ENCODE measurements at regions not wholly inside any gene's neighbourhood (a gene's known extent, or its start where the extent isn't known, plus 50 kb on each side); places are given as distances from the start of the nearest gene placed in this dataset.

DNA sequence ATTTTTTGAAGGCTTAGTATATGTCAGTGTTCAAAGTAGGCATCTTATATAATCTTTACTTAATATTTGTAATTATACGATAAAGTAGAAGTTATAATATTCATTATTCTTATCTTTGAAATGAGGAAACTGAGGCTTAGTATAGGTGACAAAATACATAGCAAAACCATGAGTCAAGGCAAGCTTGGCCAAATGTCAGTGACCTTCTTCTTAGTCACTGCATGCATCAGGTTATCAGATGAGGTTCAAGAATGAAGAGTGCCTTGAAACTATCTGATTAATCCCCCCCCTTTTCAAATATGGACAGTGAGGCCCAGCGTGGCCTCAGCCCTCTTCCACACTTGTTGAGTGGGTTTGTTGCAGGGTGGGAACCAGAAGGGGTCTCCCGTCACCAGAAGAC is 59.3 kb downstream of the PMAIP1 start:
- DNase-seq = no peak

DNA sequence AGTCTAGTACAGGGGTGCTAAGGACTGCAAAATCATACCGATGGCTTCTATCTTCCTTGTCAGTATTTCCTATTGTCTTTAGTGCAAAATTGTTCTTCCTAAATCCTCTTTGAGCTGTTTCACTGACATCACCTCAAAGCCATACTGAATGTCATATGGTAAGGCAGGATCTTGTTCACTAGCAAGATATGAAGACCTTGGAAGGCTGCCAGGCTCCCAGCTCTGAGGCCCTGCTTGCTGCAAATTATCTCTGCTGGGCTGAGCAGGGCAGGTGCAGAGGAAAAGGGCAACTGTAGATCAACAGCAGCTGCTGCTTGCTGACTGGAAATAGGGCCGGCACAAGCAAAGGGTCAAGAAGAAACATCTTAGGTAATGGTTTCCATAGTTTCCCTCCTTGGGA is 58.2 kb downstream of the PMAIP1 start:
- DNase-seq = peak; percentile 66

DNA sequence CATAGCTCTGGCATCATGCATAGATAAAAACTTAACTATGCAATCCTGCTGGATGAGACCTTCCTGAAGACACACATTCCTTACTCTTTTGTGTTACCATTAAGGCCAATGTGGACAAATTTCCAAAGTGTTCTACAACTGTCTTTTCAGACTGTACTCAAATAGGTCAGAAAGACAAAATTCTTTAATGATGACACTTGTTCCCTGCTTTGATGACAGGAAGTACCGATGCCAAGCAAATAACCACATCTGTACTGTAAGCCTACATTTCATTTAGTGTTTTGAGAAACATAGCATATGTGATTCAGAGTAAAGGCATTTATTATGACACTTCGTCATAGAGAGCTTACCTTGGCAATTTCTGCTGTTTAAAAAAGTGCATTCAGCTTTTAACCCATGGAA is 55.0 kb downstream of the PMAIP1 start:
- DNase-seq = peak; percentile 58

DNA sequence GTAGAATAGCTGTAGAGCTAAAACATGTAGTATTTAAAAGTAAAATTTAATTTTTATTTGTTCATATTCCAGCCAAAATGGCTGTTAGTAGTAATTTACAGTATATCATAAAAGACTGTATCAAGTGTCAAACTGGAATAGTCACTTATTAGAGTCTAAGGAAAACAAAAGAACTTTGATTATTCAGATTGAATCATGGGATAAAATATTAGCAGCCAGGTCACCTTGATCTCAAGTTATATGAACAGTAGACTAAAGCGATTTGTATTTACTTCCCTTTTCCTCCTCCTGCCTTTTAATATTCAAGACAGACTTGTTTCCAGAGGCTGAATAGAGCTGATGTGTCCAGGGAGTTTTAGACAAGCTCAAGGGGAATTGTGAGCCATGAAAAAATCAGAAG is 54.4 kb downstream of the PMAIP1 start:
- no peak for DNase-seq

All from fibroblast of skin of scalp (primary cell).